ENCODE measurements at regions not wholly inside any gene's neighbourhood (a gene's known extent, or its start where the extent isn't known, plus 50 kb on each side); places are given as distances from the start of the nearest gene placed in this dataset.

DNA sequence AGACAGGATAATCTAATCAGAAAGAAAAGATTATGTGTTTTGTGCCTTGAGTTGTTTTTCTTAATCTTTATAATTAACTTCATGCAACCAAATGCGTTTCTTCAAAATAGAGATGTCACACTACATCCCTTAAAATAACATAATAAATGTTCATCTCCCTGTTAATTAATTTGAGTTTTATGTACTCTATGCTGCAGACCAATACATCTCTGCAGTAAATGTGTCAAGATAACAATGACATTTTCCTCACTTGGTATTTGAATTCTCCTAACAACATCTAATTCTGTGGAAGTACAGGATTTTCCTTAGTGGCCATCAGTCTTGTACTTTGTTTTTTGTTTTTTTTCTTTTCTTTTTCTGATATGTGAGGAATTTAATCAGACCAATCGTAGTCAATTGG, 279.2 kb upstream of the TYRP1 start:
- no peak for DNase-seq (ENCODE audit: low read depth)
- no peak overlapping the region for H3K4me3 ChIP-seq (ENCODE audit: low read length)
- TF ChIP-seq, protein P1, sequence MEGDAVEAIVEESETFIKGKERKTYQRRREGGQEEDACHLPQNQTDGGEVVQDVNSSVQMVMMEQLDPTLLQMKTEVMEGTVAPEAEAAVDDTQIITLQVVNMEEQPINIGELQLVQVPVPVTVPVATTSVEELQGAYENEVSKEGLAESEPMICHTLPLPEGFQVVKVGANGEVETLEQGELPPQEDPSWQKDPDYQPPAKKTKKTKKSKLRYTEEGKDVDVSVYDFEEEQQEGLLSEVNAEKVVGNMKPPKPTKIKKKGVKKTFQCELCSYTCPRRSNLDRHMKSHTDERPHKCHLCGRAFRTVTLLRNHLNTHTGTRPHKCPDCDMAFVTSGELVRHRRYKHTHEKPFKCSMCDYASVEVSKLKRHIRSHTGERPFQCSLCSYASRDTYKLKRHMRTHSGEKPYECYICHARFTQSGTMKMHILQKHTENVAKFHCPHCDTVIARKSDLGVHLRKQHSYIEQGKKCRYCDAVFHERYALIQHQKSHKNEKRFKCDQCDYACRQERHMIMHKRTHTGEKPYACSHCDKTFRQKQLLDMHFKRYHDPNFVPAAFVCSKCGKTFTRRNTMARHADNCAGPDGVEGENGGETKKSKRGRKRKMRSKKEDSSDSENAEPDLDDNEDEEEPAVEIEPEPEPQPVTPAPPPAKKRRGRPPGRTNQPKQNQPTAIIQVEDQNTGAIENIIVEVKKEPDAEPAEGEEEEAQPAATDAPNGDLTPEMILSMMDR (IDR thresholded peaks at IDR 0.05; ENCODE audit: insufficient read depth, low read depth, low read length, missing control alignments) = no peak

DNA sequence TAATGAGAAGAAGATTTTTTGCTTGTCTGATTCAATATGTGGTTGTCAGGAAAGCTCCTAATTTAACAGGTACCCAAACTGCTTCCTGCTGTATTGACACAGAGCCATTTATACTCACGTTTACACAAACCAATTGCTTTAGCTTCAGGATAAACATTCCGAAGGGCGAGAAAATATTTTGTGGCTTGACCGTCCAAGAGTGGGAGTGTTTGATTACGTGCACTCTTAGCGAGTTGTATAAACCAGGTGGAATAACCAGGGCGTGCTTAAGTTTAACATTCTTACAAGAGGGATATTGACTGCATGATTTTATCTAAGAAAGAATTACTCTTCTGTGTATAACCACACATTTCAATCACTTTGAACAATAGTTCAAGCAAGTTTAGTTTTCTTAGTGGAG, 278.7 kb upstream of the TYRP1 start:
- DNase-seq (ENCODE audit: low read depth) = no peak
- no peak overlapping the region for H3K4me3 ChIP-seq (ENCODE audit: low read length)
- TF ChIP-seq, protein P1 (IDR thresholded peaks at IDR 0.05; ENCODE audit: insufficient read depth, low read depth, low read length, missing control alignments) = no peak

DNA sequence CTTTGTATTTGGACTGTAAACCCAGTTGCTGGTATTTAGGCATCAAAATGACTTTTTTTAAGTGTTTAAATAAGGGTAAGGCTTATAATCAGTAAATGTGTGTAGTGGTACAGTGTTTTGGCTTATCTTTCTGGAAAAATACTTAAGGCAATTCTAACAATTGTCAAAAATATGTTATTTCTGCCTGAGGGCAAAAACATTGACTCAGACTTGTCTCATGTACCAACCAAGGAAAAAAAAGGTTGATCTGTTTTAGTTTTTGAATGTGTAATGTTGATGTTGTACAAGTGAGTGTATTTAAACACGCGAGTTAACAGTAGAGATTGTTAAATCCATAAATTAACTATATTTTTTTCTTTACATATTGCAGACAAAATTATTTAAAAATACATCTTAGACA, 277.8 kb upstream of the TYRP1 start:
- peak; percentile 9 for DNase-seq (ENCODE audit: low read depth)
- no peak overlapping the region for H3K4me3 ChIP-seq (ENCODE audit: low read length)
- TF ChIP-seq, protein P1 (IDR thresholded peaks at IDR 0.05; ENCODE audit: insufficient read depth, low read depth, low read length, missing control alignments) = no peak

DNA sequence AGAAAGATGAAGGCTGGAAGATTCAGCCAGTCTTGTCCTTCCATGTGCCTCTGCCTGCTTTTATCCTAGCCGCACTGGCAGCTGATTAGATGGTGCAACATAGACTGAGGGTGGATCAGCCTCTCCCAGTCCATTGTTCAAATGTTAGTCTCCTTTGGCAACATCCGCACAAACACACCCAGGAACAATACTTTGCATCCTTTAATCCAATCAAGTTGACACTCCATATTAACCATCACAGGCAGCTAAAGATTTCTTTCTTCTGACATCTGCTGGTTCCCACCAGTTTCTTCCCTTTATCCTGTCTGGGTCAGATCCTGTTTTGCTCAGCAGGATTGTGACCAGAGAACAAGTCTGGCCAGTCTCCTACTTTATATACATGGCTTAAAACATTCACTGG, 276.5 kb upstream of the TYRP1 start:
- TF ChIP-seq, protein P1 (IDR thresholded peaks at IDR 0.05; ENCODE audit: insufficient read depth, low read depth, low read length, missing control alignments) = no peak
- no peak for DNase-seq (ENCODE audit: low read depth)
- H3K4me3 ChIP-seq (ENCODE audit: low read length) = no peak overlapping the region

DNA sequence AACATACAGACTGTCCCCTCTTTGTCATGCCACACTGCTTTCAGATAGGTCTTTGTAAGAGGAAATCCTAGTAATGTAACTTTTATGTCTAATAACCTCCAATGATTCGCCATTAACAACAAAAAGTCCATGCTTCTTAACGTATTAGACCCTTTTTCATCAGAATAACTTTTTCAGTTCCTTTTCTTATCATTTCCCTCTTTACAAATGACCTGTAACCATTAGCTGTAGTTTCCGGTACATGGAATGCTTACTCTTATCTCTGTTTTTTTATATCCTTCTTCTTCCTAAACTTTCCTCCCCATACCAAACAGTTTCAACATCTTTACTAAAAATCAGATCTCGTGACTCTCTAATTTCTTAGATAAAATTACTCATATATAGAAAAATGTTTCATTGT, 268.9 kb upstream of the TYRP1 start:
- DNase-seq (ENCODE audit: low read depth) = no peak
- H3K4me3 ChIP-seq (ENCODE audit: low read length) = no peak overlapping the region
- TF ChIP-seq, protein P1 (IDR thresholded peaks at IDR 0.05; ENCODE audit: insufficient read depth, low read depth, low read length, missing control alignments) = no peak

DNA sequence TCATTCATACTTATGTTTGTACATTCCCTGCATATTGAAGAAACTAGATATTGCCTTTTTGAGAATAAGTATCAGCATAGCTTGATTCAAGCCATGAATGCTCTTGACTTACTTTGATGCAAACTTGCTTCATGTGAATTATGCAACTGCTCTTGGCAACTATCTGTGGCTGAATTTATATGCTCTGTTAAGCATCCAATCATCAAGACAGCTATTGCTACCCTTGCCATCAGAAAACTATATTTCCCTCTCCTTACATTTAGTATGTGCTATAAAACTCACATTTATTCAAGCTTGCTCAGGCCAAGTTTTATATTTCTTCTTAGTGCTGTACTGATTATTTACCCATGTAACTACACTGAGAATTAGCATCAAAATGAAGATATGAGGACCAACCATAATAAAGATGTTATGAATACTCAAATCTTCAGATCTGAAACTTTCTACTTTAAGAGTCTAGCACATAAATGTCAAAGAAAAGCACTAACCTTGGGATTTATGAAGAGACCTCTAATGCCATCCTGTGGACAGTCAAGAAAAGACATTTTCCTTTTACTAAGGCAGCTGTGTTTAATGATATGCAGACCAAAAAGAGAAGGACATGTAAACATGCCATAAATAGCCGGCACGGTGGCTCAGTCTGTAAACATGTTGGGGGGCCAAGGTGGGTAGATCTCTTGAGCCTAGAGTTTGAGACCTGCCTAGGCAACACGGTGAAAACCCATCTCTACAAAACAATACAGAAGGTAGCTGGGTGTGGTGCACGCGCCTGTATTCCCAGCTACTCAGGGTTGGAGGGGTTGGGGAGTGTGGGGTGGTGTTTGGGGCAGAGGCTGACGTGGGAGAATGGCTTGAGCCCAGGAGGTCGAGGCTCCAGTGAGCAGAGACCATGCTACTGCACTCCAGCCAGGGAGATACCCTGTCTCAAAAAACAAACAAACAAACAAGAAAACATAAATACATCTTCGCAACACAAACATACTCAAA, 267.0 kb upstream of the TYRP1 start:
- no peak overlapping the region for H3K4me3 ChIP-seq (ENCODE audit: low read length)
- TF ChIP-seq, protein P1 (IDR thresholded peaks at IDR 0.05; ENCODE audit: insufficient read depth, low read depth, low read length, missing control alignments) = peak; percentile 31
- peak; percentile 32 for DNase-seq (ENCODE audit: low read depth)
